SW480 (cell line): ENCODE measurements at regions not wholly inside any gene's neighbourhood (a gene's known extent, or its start where the extent isn't known, plus 50 kb on each side); places are given as distances from the start of the nearest gene placed in this dataset.

ENCODE experiments used
- DNase-seq: peaks from one replicate; pipeline ENCODE4 v3.0.0-alpha.2; 2016; ENCODE audit warnings: low spot score

GRCh38 chr20:21575981-21576740 is 62.3 kb upstream of the NKX2-2 start:
- no peak for DNase-seq

GRCh38 chr20:21575167-21575566 is 61.3 kb upstream of the NKX2-2 start:
- DNase-seq, result no peak

DNA sequence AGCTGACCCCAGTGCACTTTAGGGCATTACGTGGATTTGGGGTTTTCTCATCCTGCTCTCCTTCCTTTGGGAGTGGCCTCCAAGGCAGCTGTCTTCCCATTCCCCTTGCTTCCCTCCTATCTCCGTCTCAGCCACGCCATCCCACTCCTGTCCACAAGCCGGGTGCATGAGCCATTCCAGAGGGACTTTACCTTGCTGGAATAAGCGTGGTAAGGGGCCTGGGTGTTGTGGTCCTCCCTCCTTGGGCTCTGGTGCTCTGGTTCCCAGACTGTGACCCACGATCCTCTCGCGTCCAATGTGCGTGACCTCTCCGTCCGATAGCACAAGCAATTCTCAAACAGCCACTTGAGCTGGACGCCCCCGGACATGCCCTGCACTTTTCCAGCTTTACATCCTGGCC is 60.6 kb upstream of the NKX2-2 start:
- DNase-seq, result no peak

DNA sequence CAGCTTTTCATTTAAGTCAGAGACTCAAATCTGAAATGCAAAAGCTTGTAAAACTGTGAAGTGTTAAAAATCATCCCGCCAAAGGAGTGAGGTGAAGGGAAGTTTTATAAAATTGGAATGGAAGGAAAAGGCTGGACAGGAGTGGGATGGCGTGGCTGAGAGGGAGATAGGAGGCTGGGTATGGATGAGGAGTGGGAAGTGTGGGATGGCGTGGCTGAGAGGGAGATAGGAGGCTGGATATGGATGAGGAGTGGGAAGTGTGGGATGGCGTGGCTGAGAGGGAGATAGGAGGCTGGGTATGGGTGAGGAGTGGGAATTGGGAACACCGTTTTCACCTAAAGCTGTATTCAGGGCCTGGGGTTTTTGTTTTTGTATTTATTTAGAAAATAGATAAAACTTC is 59.4 kb upstream of the NKX2-2 start:
- no peak for DNase-seq

DNA sequence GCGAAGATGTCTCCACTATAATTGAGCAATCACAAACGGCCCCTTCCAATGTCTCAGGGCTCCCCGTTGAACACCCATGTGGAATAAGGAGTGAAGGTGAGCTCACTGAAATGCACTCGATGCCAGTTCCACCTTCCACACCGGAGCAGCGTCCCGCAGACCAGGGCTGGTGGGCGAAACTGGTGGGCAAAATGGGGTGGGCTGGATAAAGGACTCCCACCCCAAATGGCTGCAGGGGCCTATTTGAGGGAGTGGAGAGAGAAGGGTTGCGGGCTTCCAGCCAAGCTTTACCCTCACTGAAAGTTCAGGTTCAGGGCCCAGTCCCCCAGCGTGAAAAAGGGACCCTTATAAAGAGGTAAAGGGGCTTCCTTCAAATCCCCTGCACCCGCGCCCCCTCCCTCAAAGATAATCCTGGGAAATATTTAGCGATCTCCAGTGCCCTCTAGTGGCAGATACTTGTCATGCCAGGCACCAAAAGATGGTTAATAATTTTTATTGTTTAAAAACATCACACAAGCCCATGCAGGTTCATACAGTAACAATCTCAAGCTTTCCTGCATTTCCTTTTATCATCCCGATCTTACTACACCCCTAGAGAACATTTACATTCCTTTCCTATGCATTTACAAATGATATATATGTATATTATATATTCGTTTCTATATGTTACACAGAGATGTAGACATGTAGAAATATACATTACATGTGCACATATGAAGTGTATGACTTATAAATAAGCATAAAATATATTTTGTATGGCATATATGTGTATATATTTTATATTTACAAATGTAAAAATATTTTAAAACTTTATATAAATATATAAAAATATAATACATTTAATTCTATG is 58.2 kb upstream of the NKX2-2 start:
- no peak for DNase-seq

- DNase-seq, result no peak
These were observed 56.6 kb upstream of the NKX2-2 start for GRCh38 chr20:21570285-21570992.

DNA sequence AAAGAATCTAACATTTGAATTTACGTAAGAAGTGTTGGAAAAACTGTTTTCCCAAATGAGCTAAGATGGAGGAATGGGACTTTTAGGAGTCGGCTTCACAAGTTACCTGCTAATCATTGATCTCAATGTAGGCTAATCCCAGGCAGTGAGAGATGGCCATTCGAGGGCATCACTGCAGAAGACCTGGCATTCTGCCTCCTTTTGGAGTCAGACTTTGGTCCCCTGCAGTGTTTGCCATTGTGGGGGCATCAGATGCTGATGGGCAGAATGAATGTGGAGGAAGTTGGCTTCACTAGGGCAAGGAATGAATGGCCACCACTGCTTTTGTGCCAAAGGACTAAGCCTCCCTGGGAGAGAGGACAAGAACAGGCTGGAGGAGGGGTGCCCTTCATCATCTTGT is 55.7 kb upstream of the NKX2-2 start:
- DNase-seq, result no peak

- DNase-seq, result no peak
These were observed 50.4 kb upstream of the NKX2-2 start for GRCh38 chr20:21564127-21564773.
